B cell (primary cell): ENCODE measurements at regions not wholly inside any gene's neighbourhood (a gene's known extent, or its start where the extent isn't known, plus 50 kb on each side); places are given as distances from the start of the nearest gene placed in this dataset.

Source experiments
- ATAC-seq: fragments of 200-7000 bp; cut with Tn5 transposase; one replicate; pipeline ENCODE4 v1.10.0; 2021; ENCODE audit warnings: low read depth, mild to moderate bottlenecking, moderate number of reproducible peaks, moderate library complexity
- CTCF ChIA-PET: fragments of 350-600 bp; sonication (Branson Sonifier 250); formaldehyde crosslinking; loops from one replicate; lab custom pipeline; 2021; ENCODE audit warnings: antibody characterized with exemption, inconsistent platforms; lab: Charles Lee
- POLR2A ChIA-PET: fragments of 350-600 bp; sonication (Branson Sonifier 250); formaldehyde crosslinking; loops from one replicate; lab custom pipeline; 2021; ENCODE audit warnings: antibody characterized with exemption; lab: Charles Lee
- DNase-seq: peaks from one replicate; pipeline ENCODE4 v3.0.0; 2013
- H2AFZ ChIP-seq: 2 replicates; pipeline ENCODE4 v1.6.1; 2012; ENCODE audit warnings: mild to moderate bottlenecking, low read depth, low read length; ENCODE audit not compliant: insufficient read depth, poor library complexity, severe bottlenecking
- H3K27ac ChIP-seq, 2 donors: 1 replicate in 1 of 2; 2 replicates in 1 of 2; pipeline ENCODE4 v1.5.1; 2012 to 2013; ENCODE audit warnings: low read length in 2 of 2, mild to moderate bottlenecking in 2 of 2, moderate library complexity in 1 of 2
- H3K27me3 ChIP-seq, 4 experiments: fragments of 200-600 bp in 1 of 4; sonication (generic) in 1 of 4; replicated peaks in 1 of 4; 1 replicate in 2 of 4; 2 replicates in 2 of 4; pipeline versions ENCODE4 v1.6.1 to v1.7.0; 2013 to 2016; ENCODE audit warnings: low read length in 3 of 4, mild to moderate bottlenecking in 2 of 4, mixed read lengths in 1 of 4, moderate library complexity in 1 of 4; ENCODE audit not compliant: insufficient read depth in 4 of 4, control insufficient read depth in 3 of 4; ENCODE audit errors: control extremely low read depth in 1 of 4
- H3K36me3 ChIP-seq, 2 experiments: replicated peaks in 1 of 2; 1 replicate in 1 of 2; 2 replicates in 1 of 2; pipeline versions ENCODE4 v1.6.1 to v1.7.1; 2013; ENCODE audit warnings: low read length in 1 of 2; ENCODE audit not compliant: insufficient read depth in 2 of 2, control insufficient read depth in 1 of 2; ENCODE audit errors: control extremely low read depth in 1 of 2, extremely low read depth in 1 of 2
- H3K4me1 ChIP-seq, 2 donors: fragments of 200-600 bp in 1 of 2; sonication (generic) in 1 of 2; 1 replicate in 1 of 2; 2 replicates in 1 of 2; pipeline versions ENCODE4 v1.5.1 to v1.6.1; 2013 to 2017; ENCODE audit warnings: low read length in 2 of 2; ENCODE audit not compliant: control insufficient read depth in 2 of 2, insufficient read depth in 2 of 2
- H3K4me2 ChIP-seq: replicated peaks from 2 replicates; pipeline ENCODE3; 2012; ENCODE audit warnings: mild to moderate bottlenecking, low read depth, low read length; ENCODE audit not compliant: poor library complexity, severe bottlenecking
- H3K4me3 ChIP-seq, 5 experiments: fragments of 200-600 bp in 1 of 5; sonication (generic) in 1 of 5; 1 replicate in 3 of 5; 2 replicates in 2 of 5; pipeline versions ENCODE4 v1.5.1 to v1.7.0; 2011 to 2016; ENCODE audit warnings: low read length in 4 of 5, mild to moderate bottlenecking in 4 of 5, low read depth in 2 of 5, control low read depth in 1 of 5, moderate library complexity in 1 of 5; ENCODE audit not compliant: insufficient read depth in 1 of 5; ENCODE audit errors: control extremely low read depth in 1 of 5, extremely low read depth in 1 of 5
- H3K79me2 ChIP-seq: fragments of 200-600 bp; sonication (generic); one replicate; pipeline ENCODE4 v1.6.0; 2016; ENCODE audit warnings: low read length; ENCODE audit not compliant: control insufficient read depth, insufficient read depth
- H3K9ac ChIP-seq: fragments of 200-600 bp; sonication (generic); 2 replicates; pipeline ENCODE4 v1.6.1; 2017; ENCODE audit warnings: mild to moderate bottlenecking, low read length, moderate library complexity
- H3K9me3 ChIP-seq, 3 donors: one replicate each; pipeline versions ENCODE4 v1.6.1 to v1.7.1; 2013; ENCODE audit warnings: low read length in 2 of 3; ENCODE audit not compliant: control insufficient read depth in 2 of 3, insufficient read depth in 1 of 3; ENCODE audit errors: control extremely low read depth in 1 of 3
- H4K20me1 ChIP-seq: 2 replicates; pipeline ENCODE4 v1.6.0; 2012; ENCODE audit warnings: mild to moderate bottlenecking, low read length; ENCODE audit not compliant: insufficient read depth, control insufficient read depth, poor library complexity, severe bottlenecking
- H3K27ac Mint-ChIP-seq: one replicate; pipeline ENCODE4 v1.8.0; 2021; ENCODE audit warnings: mixed read lengths
- H3K27me3 Mint-ChIP-seq: one replicate; pipeline ENCODE4 v1.8.0; 2021; ENCODE audit warnings: mixed read lengths
- H3K4me1 Mint-ChIP-seq: one replicate; pipeline ENCODE4 v1.8.0; 2021; ENCODE audit warnings: mixed read lengths
- H3K4me3 Mint-ChIP-seq: one replicate; pipeline ENCODE4 v1.8.0; 2021; ENCODE audit warnings: mixed read lengths
- H3K9me3 Mint-ChIP-seq: one replicate; pipeline ENCODE4 v1.8.0; 2022; ENCODE audit warnings: mixed read lengths; ENCODE audit not compliant: insufficient read depth
- EZH2 ChIP-seq: IDR thresholded peaks from 2 replicates; pipeline ENCODE4 v1.6.1; 2012; ENCODE audit warnings: borderline replicate concordance, low read depth, mild to moderate bottlenecking, moderate library complexity, low read length; ENCODE audit not compliant: insufficient read depth, poor library complexity, severe bottlenecking
- WGBS: methylation state at CpG from one replicate; pipeline ENCODE4 v1.1.5; 2013; ENCODE audit warnings: missing lambda C conversion rate; ENCODE audit not compliant: insufficient coverage; 5-methylcytosine and 5-hydroxymethylcytosine counted together
- intact Hi-C: fragments of 100-400 bp; cut with micrococcal nuclease; formaldehyde crosslinking; loops from one replicate; pipeline ENCODE4 v1.10.0; 2022
- TF ChIP-seq, protein P1 (sequence below): fragments of 200-600 bp; IDR thresholded peaks from one replicate; pipeline ENCODE4 v1.8.0; 2022; ENCODE audit warnings: antibody characterized with exemption, mild to moderate bottlenecking

DNA sequence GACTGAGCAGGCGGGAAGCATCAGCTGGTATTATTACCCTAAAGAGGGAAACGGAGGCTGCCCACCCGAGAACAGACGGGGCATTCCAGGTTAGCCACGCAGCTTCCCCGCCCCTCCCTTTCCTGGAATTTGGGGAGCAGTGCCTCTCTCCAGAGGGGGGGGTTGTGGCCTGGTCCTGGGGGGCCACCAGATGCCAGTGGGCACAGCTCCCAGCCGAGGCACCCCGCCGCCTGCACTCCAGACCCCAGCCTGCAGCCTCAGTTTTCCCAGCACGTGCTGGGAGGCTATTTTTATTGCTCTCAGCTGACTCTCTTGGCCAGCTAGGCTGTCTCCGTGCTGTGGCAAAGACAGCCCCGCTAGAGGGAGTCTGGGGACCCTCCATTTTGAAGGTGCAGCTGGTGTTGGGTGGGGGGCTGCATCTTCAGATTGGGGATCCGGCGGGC, 62.7 kb upstream of the GSE1 start:
- peaks cover 16% of the 10 kb centered on the region for H3K4me1 Mint-ChIP-seq
- no peak for ATAC-seq
- intact Hi-C loops = loop anchor here (10.0 kb wide), 2 partner anchors 244 to 1834 kb away; partner anchors contain the start of genes COX4I1, EMC8 and FBXO31
- peaks cover 2% of the 10 kb centered on the region for H3K79me2 ChIP-seq
- WGBS = 94% methylated on average over 7 of the region's 14 CpGs
- H3K4me1 ChIP-seq = peaks cover 0 to 8% of the 10 kb centered on the region in 2 donors
- ChIA-PET POLR2A (interaction anchor here (0.6 kb wide), 1 partner anchor 25 kb away, joined by 4 read pairs; no protein-coding TSS in a partner anchor), CTCF (interaction anchor here (1.4 to 5.9 kb wide), 3 partner anchors 59 to 130 kb away, joined by 3 to 46 read pairs (median 7); no protein-coding TSS in a partner anchor)
- no peak overlapping the region for H3K27ac ChIP-seq
- H2AFZ ChIP-seq = no peak overlapping the region
- DNase-seq = no peak
- no peak overlapping the region for H3K4me3 Mint-ChIP-seq
- no peaks in the 10 kb centered on the region for H3K36me3 ChIP-seq
- H3K27me3 Mint-ChIP-seq = no peaks in the 10 kb centered on the region
- H3K4me3 ChIP-seq = no peak overlapping the region
- no peak overlapping the region for H3K4me2 ChIP-seq
- H3K27me3 ChIP-seq = no peaks in the 10 kb centered on the region
- no peaks in the 10 kb centered on the region for H3K9me3 Mint-ChIP-seq
- no peak overlapping the region for H3K27ac Mint-ChIP-seq
- H3K9ac ChIP-seq = no peak overlapping the region
- TF ChIP-seq EZH2 = no peak
- TF ChIP-seq, protein P1, sequence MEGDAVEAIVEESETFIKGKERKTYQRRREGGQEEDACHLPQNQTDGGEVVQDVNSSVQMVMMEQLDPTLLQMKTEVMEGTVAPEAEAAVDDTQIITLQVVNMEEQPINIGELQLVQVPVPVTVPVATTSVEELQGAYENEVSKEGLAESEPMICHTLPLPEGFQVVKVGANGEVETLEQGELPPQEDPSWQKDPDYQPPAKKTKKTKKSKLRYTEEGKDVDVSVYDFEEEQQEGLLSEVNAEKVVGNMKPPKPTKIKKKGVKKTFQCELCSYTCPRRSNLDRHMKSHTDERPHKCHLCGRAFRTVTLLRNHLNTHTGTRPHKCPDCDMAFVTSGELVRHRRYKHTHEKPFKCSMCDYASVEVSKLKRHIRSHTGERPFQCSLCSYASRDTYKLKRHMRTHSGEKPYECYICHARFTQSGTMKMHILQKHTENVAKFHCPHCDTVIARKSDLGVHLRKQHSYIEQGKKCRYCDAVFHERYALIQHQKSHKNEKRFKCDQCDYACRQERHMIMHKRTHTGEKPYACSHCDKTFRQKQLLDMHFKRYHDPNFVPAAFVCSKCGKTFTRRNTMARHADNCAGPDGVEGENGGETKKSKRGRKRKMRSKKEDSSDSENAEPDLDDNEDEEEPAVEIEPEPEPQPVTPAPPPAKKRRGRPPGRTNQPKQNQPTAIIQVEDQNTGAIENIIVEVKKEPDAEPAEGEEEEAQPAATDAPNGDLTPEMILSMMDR = no peak
- H4K20me1 ChIP-seq = peaks cover 4% of the 10 kb centered on the region
- peaks cover 0 to 7% (median 0%) of the 10 kb centered on the region in 3 donors for H3K9me3 ChIP-seq
